GM12891 (cell line): ENCODE measurements at regions not wholly inside any gene's neighbourhood (a gene's known extent, or its start where the extent isn't known, plus 50 kb on each side); places are given as distances from the start of the nearest gene placed in this dataset.

Experiments used
- POLR2A ChIP-seq: IDR thresholded peaks from 2 replicates; pipeline ENCODE4 v1.6.1; 2011; ENCODE audit warnings: low read depth, low read length, control low read depth
- POLR2AphosphoS5 ChIP-seq: IDR thresholded peaks from 2 replicates; pipeline ENCODE4 v1.6.1; 2011; ENCODE audit warnings: low read depth, low read length, control low read depth
- SPI1 ChIP-seq: IDR thresholded peaks from 2 replicates; pipeline ENCODE4 v1.6.1; 2011; ENCODE audit warnings: low read depth, low read length, control low read depth
- TAF1 ChIP-seq: IDR thresholded peaks from 2 replicates; pipeline ENCODE4 v1.6.1; 2011; ENCODE audit warnings: low read depth, low read length, control low read depth

DNA sequence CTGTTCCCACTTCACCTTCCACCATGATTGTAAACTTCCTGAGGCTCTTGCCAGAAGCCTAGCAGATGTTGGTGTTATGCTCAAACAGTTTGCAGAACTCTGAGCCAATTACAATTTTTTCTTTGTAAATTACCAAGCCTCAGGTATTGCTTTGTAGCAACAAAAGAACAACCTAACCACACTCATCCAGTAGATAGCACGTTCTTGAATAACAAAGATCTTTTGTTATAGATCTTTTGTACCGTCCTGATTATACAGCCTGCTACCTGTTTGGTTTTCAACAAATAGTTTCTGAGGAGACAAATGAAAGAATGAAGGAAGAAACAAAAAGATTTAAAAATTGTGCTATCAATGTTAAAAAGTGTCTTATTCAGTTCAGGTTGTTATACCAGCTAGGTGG is 474.7 kb upstream of the ALCAM start:
- no peak for TF ChIP-seq POLR2A
- no peak for TF ChIP-seq SPI1
- no peak for TF ChIP-seq POLR2AphosphoS5
- TF ChIP-seq TAF1: no peak
